HCT116 (cell line): ENCODE measurements at regions not wholly inside any gene's neighbourhood (a gene's known extent, or its start where the extent isn't known, plus 50 kb on each side); places are given as distances from the start of the nearest gene placed in this dataset.

Experiments used
- CTCF ChIP-seq, 3 experiments: fragments of 200-600 bp in 1 of 3; sonication (generic) in 1 of 3; IDR thresholded peaks in 2 of 3; conservative IDR thresholded peaks in 1 of 3; 2 replicates each; pipeline ENCODE4 v1.5.1; 2012 to 2017; ENCODE audit warnings: low read depth in 2 of 3, low read length in 2 of 3, antibody characterized with exemption in 1 of 3, borderline replicate concordance in 1 of 3, control low read depth in 1 of 3, mild to moderate bottlenecking in 1 of 3, mixed read lengths in 1 of 3, mixed run types in 1 of 3, moderate library complexity in 1 of 3; ENCODE audit not compliant: insufficient read depth in 1 of 3
- ELF1 ChIP-seq: IDR thresholded peaks from 2 replicates; pipeline ENCODE4 v1.6.1; 2012; ENCODE audit warnings: low read depth, borderline replicate concordance
- POLR2A ChIP-seq: IDR thresholded peaks from 2 replicates; pipeline ENCODE4 v1.7.0; 2011; ENCODE audit warnings: borderline replicate concordance; ENCODE audit not compliant: insufficient read depth, insufficient read length; ENCODE audit errors: extremely low read depth
- POLR2AphosphoS5 ChIP-seq: IDR thresholded peaks from 2 replicates; pipeline ENCODE4 v1.6.1; 2011; ENCODE audit warnings: mild to moderate bottlenecking, low read depth, low read length, moderate library complexity
- RAD21 ChIP-seq: IDR thresholded peaks from 2 replicates; pipeline ENCODE4 v1.6.1; 2012; ENCODE audit warnings: low read depth, mild to moderate bottlenecking
- REST ChIP-seq: IDR thresholded peaks from 2 replicates; pipeline ENCODE4 v1.6.1; 2012; ENCODE audit warnings: low read depth
- SIN3A ChIP-seq: IDR thresholded peaks from 2 replicates; pipeline ENCODE4 v1.6.1; 2012; ENCODE audit warnings: low read depth

GRCh38 chr5:112576298-112576925, 157.3 kb upstream of the EPB41L4A start:
- TF ChIP-seq POLR2AphosphoS5 (no peak), CTCF (IDR thresholded peaks at IDR 0.05 in 2 of 3, conservative IDR thresholded peaks at IDR 0.05 in 1 of 3; ENCODE audit: borderline replicate concordance in 1 of 3, insufficient read depth in 1 of 3, low read depth in 2 of 3, low read length in 2 of 3) (no peak), REST (no peak), SIN3A (no peak), RAD21 (no peak), POLR2A (no peak), ELF1 (no peak)
